SK-N-SH (cell line): ENCODE measurements at regions not wholly inside any gene's neighbourhood (a gene's known extent, or its start where the extent isn't known, plus 50 kb on each side); places are given as distances from the start of the nearest gene placed in this dataset.

Experiments
- CTCF ChIA-PET: fragments of 300-600, 350-600 bp; formaldehyde crosslinking; extraction: SDS; loops from one replicate; lab custom pipeline; 2021; lab: Yijun Ruan, JAX
- POLR2A ChIA-PET: fragments of 350-600 bp; sonication (Branson Sonifier 250); formaldehyde crosslinking; extraction: SDS; loops from one replicate; lab custom pipeline; 2020; ENCODE audit warnings: antibody characterized with exemption, inconsistent platforms; lab: Yijun Ruan, JAX
- DNase-seq: peaks from one replicate; pipeline ENCODE4 v3.0.0; 2012
- H2AFZ ChIP-seq: fragments of 200-600 bp; sonication (generic); 2 replicates; pipeline ENCODE4 v1.8.1; 2016; ENCODE audit warnings: antibody characterized with exemption, mild to moderate bottlenecking, low read depth
- H3F3A ChIP-seq: fragments of 200-600 bp; sonication (generic); replicated peaks from 2 replicates; pipeline ENCODE3; 2016; ENCODE audit warnings: antibody characterized with exemption, mild to moderate bottlenecking; ENCODE audit not compliant: insufficient read depth
- H3K27ac ChIP-seq, 2 experiments: fragments of 200-500 bp in 1 of 2; fragments of 200-600 bp in 1 of 2; sonication (Bioruptor generic) in 1 of 2; sonication (generic), shearing (Covaris generic) in 1 of 2; 2 replicates each; pipeline versions ENCODE4 v1.5.1 to v1.6.1; 2014 to 2016; ENCODE audit warnings: low read depth in 2 of 2, inconsistent platforms in 1 of 2, low read length in 1 of 2, mild to moderate bottlenecking in 1 of 2, mixed read lengths in 1 of 2
- H3K27me3 ChIP-seq: fragments of 200-600 bp; sonication (generic), shearing (Covaris generic); 2 replicates; pipeline ENCODE4 v1.6.1; 2016; ENCODE audit warnings: mixed run types; ENCODE audit not compliant: insufficient read depth
- H3K36me3 ChIP-seq, 2 experiments: fragments of 200-500 bp in 1 of 2; fragments of 200-600 bp in 1 of 2; sonication (Bioruptor generic) in 1 of 2; sonication (generic) in 1 of 2; replicated peaks in 1 of 2; 2 replicates each; pipeline versions ENCODE3 to v1.5.1; 2014 to 2016; ENCODE audit warnings: low read length in 1 of 2, mild to moderate bottlenecking in 1 of 2; ENCODE audit not compliant: insufficient read depth in 2 of 2, control insufficient read depth in 1 of 2
- H3K4me1 ChIP-seq, 2 experiments: fragments of 200-500 bp in 1 of 2; fragments of 200-600 bp in 1 of 2; sonication (Bioruptor generic) in 1 of 2; sonication (generic), shearing (Covaris generic) in 1 of 2; 2 replicates each; pipeline versions ENCODE4 v1.5.1 to v1.6.1; 2014 to 2016; ENCODE audit warnings: low read depth in 1 of 2, low read length in 1 of 2, mixed run types in 1 of 2; ENCODE audit not compliant: insufficient read depth in 2 of 2, control insufficient read depth in 1 of 2
- H3K4me2 ChIP-seq: fragments of 200-600 bp; sonication (generic), shearing (Covaris generic); 2 replicates; pipeline ENCODE4 v1.6.1; 2017; ENCODE audit warnings: mixed run types
- H3K4me3 ChIP-seq, 2 experiments: fragments of 200-500 bp in 1 of 2; fragments of 200-600 bp in 1 of 2; sonication (Bioruptor generic) in 1 of 2; sonication (generic), shearing (Covaris generic) in 1 of 2; 2 replicates each; pipeline versions ENCODE4 v1.5.1 to v1.8.1; 2014 to 2016; ENCODE audit warnings: low read depth in 2 of 2, inconsistent platforms in 1 of 2, low read length in 1 of 2, mild to moderate bottlenecking in 1 of 2, mixed read lengths in 1 of 2, moderate library complexity in 1 of 2
- H3K79me2 ChIP-seq: fragments of 200-600 bp; sonication (generic); 2 replicates; pipeline ENCODE4 v1.8.1; 2017; ENCODE audit warnings: mild to moderate bottlenecking; ENCODE audit not compliant: insufficient read depth
- H3K9ac ChIP-seq: fragments of 200-600 bp; sonication (generic); 2 replicates; pipeline ENCODE4 v1.6.1; 2017; ENCODE audit warnings: mixed run types
- H3K9me2 ChIP-seq: fragments of 200-600 bp; sonication (generic); 2 replicates; pipeline ENCODE4 v1.6.1; 2017; ENCODE audit warnings: mixed run types
- H3K9me3 ChIP-seq: fragments of 200-600 bp; sonication (generic); 2 replicates; pipeline ENCODE4 v1.6.1; 2017; ENCODE audit warnings: mixed run types, mild to moderate bottlenecking, moderate library complexity
- H4K20me1 ChIP-seq: fragments of 200-600 bp; sonication (generic); 2 replicates; pipeline ENCODE4 v1.6.1; 2017; ENCODE audit warnings: mild to moderate bottlenecking, mixed run types; ENCODE audit not compliant: insufficient read depth
- EP300 ChIP-seq, 2 experiments: IDR thresholded peaks; 2 replicates each; pipeline versions ENCODE4 v1.4.0 to v1.6.1; 2012; ENCODE audit warnings: borderline replicate concordance in 1 of 2, low read depth in 1 of 2, low read length in 1 of 2
- FOXM1 ChIP-seq: IDR thresholded peaks from 2 replicates; pipeline ENCODE4 v1.4.0; 2012; ENCODE audit warnings: low read depth, mild to moderate bottlenecking
- GATA2 ChIP-seq: sonication (generic); formaldehyde crosslinking; IDR thresholded peaks from 2 replicates; pipeline ENCODE4 v1.5.0; 2020; ENCODE audit warnings: mild to moderate bottlenecking, missing genetic modification reagents
- MAX ChIP-seq: IDR thresholded peaks from 2 replicates; pipeline ENCODE4 v1.4.0; 2012; ENCODE audit warnings: low read depth
- MEF2A ChIP-seq: IDR thresholded peaks from 2 replicates; pipeline ENCODE4 v1.4.0; 2012; ENCODE audit warnings: low read depth, borderline replicate concordance
- NRF1 ChIP-seq: IDR thresholded peaks from 2 replicates; pipeline ENCODE4 v1.6.1; 2012; ENCODE audit warnings: low read depth, mild to moderate bottlenecking, low read length
- RCOR1 ChIP-seq: fragments of 150-350 bp; IDR thresholded peaks from 2 replicates; pipeline ENCODE4 v1.6.1; 2017; ENCODE audit warnings: antibody characterized with exemption, low read length
- RFX5 ChIP-seq: IDR thresholded peaks from 2 replicates; pipeline ENCODE4 v1.6.1; 2012; ENCODE audit warnings: mild to moderate bottlenecking, improper control_type of control experiment, low read length
- RXRA ChIP-seq: IDR thresholded peaks from 2 replicates; pipeline ENCODE4 v1.4.0; 2012; ENCODE audit warnings: low read depth, mild to moderate bottlenecking, borderline replicate concordance
- WGBS: methylation state at CpG from one replicate; pipeline ENCODE4 v1.1.6; 2017; ENCODE audit warnings: low lambda C conversion rate; 5-methylcytosine and 5-hydroxymethylcytosine counted together
- TF ChIP-seq, protein P1 (sequence below): fragments of 150-350 bp; IDR thresholded peaks from 2 replicates; pipeline ENCODE4 v1.6.1; 2016; ENCODE audit warnings: mild to moderate bottlenecking, low read depth, low read length

DNA sequence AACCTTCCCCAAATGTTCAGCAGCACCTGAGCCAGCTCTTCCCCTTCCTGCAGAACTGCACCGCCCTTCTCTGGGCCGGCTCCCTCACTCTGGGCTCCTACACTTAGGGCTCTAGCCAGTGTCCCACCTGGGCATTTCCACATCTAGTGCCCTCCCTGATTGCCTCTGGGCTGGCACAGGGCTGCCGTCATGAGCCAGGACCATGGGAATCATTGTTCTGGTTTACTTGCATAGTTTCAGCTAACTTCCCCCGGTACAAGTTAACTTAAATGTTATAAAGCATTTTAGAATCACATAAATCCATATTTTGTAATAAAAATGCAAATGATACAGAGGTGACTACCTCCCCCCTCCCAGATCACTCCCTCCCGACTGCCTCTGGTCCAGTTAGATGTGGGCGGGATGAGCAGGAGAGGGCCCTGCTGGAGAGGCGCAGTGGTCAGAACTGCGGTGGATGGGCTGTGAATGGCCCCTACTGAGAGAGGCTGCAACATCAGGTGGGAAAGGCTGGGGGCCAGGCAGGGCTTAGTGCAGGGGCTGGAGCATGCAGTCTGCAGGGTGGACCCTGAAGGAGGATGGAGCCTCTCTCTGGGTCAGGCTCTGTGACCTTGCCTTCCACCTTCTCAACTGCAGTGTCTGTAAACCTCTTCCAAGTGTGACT, 371.4 kb upstream of the C1orf174 start:
- Histone ChIP-seq H3K9me2 (no peaks in the 10 kb centered on the region), H3K27me3 (no peaks in the 10 kb centered on the region), H3K27ac (no peak overlapping the region), H3K4me1 (no peaks in the 10 kb centered on the region), H3K9ac (no peak overlapping the region), H3K36me3 (no peaks in the 10 kb centered on the region), H2AFZ (no peak overlapping the region), H3K79me2 (no peaks in the 10 kb centered on the region), H4K20me1 (no peaks in the 10 kb centered on the region), H3K4me3 (no peak overlapping the region), H3K4me2 (no peak overlapping the region), H3K9me3 (no peaks in the 10 kb centered on the region), H3F3A (no peaks in the 10 kb centered on the region)
- ChIA-PET POLR2A (no interaction called here), CTCF (no interaction called here)
- 41% methylated on average over 6 of the region's 8 CpGs for WGBS
- no peak for TF ChIP-seq MEF2A
- TF ChIP-seq EP300 (IDR thresholded peaks at IDR 0.05; ENCODE audit: borderline replicate concordance in 1 of 2, low read depth in 1 of 2, low read length in 1 of 2) = no peak
- TF ChIP-seq RFX5 = no peak
- DNase-seq = no peak

GRCh38 chr1:4272568-4272967, 372.5 kb upstream of the C1orf174 start:
- TF ChIP-seq RCOR1 (no peak), FOXM1 (no peak), GATA2 (CRISPR knock-in tag) (no peak)
- Histone ChIP-seq H3K9me3 (no peaks in the 10 kb centered on the region), H3K36me3 (no peaks in the 10 kb centered on the region), H3K4me3 (no peak overlapping the region), H3K9ac (no peak overlapping the region), H3K79me2 (no peaks in the 10 kb centered on the region), H4K20me1 (no peaks in the 10 kb centered on the region), H3K4me1 (no peaks in the 10 kb centered on the region), H3K4me2 (no peak overlapping the region), H2AFZ (no peak overlapping the region), H3K27me3 (no peaks in the 10 kb centered on the region), H3K9me2 (no peaks in the 10 kb centered on the region), H3F3A (no peaks in the 10 kb centered on the region), H3K27ac (no peak overlapping the region)
- 20% methylated on average over 3 of the region's 3 CpGs for WGBS
- no peak for DNase-seq
- POLR2A ChIA-PET = no interaction called here
- CTCF ChIA-PET = no interaction called here

GRCh38 chr1:4273243-4273642, 373.2 kb upstream of the C1orf174 start:
- POLR2A ChIA-PET = no interaction called here
- Histone ChIP-seq H3K79me2 (no peaks in the 10 kb centered on the region), H3K36me3 (no peaks in the 10 kb centered on the region), H3K9me3 (no peaks in the 10 kb centered on the region), H3K4me2 (no peak overlapping the region), H3K9me2 (no peaks in the 10 kb centered on the region), H3F3A (no peaks in the 10 kb centered on the region), H3K9ac (no peak overlapping the region), H3K27me3 (no peaks in the 10 kb centered on the region), H3K4me3 (no peak overlapping the region), H4K20me1 (no peaks in the 10 kb centered on the region), H3K27ac (no peak overlapping the region), H3K4me1 (no peaks in the 10 kb centered on the region), H2AFZ (no peak overlapping the region)
- no peak for DNase-seq
- TF ChIP-seq MAX = no peak
- TF ChIP-seq, protein P1, sequence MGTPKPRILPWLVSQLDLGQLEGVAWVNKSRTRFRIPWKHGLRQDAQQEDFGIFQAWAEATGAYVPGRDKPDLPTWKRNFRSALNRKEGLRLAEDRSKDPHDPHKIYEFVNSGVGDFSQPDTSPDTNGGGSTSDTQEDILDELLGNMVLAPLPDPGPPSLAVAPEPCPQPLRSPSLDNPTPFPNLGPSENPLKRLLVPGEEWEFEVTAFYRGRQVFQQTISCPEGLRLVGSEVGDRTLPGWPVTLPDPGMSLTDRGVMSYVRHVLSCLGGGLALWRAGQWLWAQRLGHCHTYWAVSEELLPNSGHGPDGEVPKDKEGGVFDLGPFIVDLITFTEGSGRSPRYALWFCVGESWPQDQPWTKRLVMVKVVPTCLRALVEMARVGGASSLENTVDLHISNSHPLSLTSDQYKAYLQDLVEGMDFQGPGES = no peak
- no peak for TF ChIP-seq NRF1
- TF ChIP-seq RXRA = no peak
- 15% methylated on average over 3 of the region's 3 CpGs for WGBS
- CTCF ChIA-PET = no interaction called here
